DMS53 (cell line): ENCODE measurements at regions not wholly inside any gene's neighbourhood (a gene's known extent, or its start where the extent isn't known, plus 50 kb on each side); places are given as distances from the start of the nearest gene placed in this dataset.
A peak's percentile ranks its signal among the peaks of the same experiment; 100 is the strongest.
"Not testable (repeated sequence)": the region's sequence is repeated elsewhere in the genome, so short reads cannot be mapped to it uniquely, and the experiment has no call there.

ENCODE experiments used
- DNase-seq: peaks from one replicate; lab custom pipeline; 2025; lab: John Stamatoyannopoulos, UW

GRCh38 chr13:110811008-110811720, 97.7 kb downstream of the ING1 start:
- no peak for DNase-seq

DNA sequence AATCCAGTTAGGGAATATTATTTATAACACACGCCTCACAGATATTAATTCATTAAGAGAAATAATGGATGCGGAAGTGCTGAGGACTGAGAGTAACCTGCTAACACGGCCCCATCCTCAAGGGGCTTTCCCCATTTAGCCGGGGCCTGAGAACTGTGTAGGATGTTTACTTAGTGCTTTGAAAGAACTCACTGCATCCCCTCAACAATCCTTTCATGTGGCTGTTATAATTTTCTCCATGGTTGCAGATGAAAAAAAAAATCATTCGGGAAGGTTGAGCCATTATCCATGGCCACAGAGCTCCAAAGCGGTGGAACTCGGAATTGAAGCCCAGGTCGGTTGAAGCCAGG, 98.2 kb downstream of the ING1 start:
- no peak for DNase-seq

DNA sequence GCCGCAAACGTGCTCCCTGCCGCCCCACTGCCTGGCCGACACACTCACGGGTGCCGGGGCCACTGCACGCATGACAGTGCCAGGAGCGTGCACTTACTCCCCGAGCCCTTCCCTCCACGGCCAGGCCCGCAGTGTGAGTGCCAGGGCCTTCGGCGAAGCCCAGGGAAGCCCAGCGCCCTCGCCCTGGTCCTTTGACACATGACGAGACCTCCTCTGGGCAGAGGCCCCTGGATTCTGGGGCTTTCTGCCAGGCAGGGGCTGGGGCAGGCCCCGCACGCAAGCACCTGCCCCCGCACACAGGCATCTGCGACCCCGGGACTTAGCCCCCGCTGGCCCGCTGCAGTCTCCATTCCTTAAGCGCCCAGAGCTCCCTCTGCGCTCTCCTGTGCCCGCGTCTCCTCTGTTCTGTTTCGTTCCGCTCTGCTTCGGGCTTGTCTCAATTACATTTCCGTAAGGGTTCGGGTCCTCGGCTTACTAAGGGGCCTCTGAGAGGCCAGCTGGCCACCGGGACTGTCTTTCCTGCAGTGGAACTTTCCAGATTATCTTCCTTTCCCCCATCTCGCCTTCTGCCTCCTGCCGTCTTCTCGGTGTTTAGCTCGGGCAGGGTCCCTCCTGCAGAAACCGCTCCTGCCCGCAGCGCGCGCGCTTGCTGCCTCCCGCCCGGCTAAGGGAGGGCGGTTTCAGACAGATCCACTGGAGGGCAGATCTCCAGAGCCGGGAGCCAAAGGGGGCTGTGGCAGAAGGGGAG, 98.8 kb downstream of the ING1 start:
- DNase-seq, result no peak

DNA sequence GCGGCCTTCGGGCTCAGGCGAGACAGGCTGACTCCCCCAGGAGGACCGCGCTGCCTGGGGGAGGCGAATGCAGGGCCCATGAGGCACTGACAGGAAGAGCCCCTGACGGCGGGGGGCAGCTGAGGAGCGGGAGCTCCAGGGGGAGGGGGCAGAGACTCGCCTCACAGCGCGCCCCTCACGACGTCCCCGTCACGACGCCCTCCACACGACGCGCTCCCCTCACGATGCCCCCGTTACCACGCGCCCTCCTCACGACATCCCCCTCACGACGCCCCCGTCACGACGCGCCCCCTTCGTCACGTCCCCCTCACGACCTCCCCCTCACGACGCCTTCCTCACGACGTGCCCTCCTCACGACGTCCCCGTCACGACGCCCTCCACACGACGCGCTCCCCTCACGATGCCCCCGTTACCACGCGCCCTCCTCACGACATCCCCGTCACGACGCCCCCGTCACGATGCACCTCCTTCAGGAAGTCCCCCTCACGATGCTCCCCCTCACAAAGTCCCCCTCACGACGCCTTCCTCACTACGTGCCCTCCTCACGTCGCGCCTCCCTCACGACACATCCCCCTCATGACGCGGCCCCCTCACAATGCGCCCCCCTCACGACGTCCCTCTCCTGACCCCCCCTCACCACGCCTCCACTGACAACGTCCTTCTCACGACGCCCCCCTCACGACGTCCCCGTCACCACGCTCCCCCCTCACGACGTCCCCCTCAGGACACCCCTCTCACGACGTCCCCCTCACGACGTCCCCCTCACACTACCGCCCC, 99.6 kb downstream of the ING1 start:
- DNase-seq, result no peak

- DNase-seq, result no peak
Observed at GRCh38 chr13:110813646-110814624, 100.4 kb downstream of the ING1 start.

DNA sequence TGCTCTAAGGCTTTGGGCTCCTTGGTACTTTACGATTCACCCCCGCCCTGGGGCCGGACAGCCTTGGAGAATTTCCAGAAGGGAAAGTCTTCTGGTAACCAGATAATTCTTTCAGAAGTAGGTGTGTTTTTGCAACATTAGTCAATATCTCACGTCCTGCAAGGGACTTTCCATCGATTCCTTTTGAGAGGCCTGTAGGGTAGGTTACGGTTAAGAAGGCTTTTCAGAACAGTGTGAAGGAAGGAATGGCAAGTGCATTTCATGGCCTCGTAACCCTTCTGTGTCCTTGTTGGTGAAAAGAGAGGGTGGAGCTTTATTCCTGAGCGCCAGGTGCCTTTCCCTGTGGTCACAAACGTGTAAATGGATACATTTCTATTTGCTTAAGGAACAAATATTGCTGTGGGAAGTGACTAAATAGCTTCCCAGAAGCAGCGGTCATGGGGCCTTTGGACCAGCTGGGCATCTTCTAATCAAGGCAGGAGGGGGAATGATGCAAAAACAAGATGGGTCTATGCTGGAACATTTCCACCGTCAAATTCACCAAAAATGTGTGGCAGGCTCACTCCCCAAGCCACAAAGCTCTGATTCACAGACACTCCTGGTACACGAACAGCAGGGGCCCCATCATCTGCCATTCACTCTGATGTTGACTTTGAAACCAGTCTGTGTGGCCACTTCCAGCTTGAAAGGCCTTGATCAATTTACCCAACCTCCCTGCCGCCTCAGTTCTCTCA, 99.2 kb downstream of the ANKRD10 start:
- DNase-seq, result peak; percentile 80

GRCh38 chr13:110816500-110816899, 98.4 kb downstream of the ANKRD10 start:
- no peak for DNase-seq

- DNase-seq, result no peak
Observed at GRCh38 chr13:110817143-110817542, 97.7 kb downstream of the ANKRD10 start.

GRCh38 chr13:110818747-110819146, 96.1 kb downstream of the ANKRD10 start:
- DNase-seq, result no peak

- DNase-seq, result peak; percentile 74
Observed at GRCh38 chr13:110819203-110820014, 95.5 kb downstream of the ANKRD10 start.

GRCh38 chr13:110820322-110820721, 94.5 kb downstream of the ANKRD10 start:
- DNase-seq, result peak; percentile 90

DNA sequence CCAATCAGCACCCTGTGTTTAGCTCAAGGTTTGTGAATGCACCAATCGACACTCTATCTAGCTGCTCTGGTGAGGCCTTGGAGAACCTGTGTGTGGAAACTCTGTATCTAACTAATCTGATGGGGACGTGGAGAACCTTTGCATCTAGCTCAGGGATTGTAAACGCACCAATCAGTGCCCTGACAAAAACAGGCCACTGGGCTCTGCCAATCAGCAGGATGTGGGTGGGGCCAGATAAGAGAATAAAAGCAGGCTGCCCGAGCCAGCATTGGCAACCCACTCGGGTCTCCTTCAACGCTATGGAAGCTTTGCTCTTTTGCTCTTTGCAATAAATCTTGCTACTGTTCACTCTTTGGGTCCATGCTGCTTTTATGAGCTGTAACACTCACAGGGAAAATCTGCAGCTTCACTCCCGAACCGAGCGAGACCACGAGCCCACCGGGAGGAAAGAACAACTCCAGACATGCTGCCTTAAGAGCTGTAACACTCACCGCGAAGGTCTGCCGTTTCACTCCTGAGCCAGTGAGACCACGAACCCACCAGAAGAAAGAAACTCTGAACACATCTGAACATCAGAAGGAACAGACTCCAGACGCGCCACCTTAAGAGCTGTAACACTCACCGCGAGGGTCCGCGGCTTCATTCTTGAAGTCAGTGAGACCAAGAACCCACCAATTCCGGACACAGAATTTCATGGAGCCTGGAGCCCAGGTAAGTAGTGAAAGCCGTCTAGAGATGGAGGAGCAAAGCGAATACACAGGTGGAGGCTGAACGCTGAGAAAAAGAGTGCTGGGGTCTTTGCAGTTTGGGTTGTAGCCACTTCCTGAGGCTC, 92.8 kb downstream of the ANKRD10 start:
- not testable (repeated sequence) for DNase-seq

- no peak for DNase-seq
Observed at GRCh38 chr13:110822669-110822945, 92.3 kb downstream of the ANKRD10 start.

DNA sequence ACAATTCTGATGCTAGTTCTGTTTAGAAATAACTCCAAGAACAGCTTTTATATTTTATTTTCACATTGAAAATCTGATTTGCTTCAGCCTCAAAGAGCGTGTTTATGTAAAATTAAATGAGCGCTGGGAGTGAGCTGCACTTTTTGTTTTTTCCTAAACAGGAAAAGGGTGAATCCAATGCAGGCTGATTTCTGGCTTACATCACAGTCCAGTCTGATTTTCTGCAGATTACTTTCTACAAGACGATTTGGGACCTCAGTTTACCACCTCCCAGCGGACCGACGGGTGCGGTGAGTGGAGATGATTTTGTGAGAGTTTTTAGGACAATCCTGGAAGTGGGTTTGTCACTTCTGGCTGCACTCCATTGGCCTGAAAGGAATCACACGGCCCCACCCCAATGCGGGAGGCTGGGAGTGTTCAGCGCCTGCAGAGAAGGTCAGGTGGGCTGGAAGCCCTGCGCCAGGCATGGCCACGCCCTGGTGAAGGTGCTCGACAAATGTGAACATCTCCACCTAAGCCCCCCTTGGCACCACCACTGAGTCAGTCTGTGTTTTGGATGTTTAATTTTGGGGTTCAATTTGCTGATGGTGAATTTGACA, 90.1 kb downstream of the ANKRD10 start:
- no peak for DNase-seq

GRCh38 chr13:110825516-110825915, 89.4 kb downstream of the ANKRD10 start:
- DNase-seq, result no peak

DNA sequence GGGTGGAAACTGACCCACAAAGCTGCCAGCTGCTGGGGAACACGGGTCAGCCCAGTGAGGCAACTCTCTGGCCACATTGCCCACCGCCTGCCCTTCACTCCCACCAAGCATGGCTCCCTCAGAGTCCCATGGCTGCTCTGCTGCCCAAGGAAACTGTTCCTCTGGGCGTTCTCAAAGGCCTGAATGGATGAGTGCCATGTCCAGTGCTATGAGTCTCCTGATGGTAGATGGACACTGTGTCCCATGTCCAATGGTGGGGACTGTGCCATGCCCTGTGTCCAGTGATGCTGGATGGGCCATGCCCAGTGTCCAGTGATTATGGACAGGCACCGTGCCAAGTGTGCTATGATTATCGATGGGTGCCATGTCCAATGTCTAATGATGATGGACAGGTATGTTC, 88.8 kb downstream of the ANKRD10 start:
- DNase-seq, result no peak

DNA sequence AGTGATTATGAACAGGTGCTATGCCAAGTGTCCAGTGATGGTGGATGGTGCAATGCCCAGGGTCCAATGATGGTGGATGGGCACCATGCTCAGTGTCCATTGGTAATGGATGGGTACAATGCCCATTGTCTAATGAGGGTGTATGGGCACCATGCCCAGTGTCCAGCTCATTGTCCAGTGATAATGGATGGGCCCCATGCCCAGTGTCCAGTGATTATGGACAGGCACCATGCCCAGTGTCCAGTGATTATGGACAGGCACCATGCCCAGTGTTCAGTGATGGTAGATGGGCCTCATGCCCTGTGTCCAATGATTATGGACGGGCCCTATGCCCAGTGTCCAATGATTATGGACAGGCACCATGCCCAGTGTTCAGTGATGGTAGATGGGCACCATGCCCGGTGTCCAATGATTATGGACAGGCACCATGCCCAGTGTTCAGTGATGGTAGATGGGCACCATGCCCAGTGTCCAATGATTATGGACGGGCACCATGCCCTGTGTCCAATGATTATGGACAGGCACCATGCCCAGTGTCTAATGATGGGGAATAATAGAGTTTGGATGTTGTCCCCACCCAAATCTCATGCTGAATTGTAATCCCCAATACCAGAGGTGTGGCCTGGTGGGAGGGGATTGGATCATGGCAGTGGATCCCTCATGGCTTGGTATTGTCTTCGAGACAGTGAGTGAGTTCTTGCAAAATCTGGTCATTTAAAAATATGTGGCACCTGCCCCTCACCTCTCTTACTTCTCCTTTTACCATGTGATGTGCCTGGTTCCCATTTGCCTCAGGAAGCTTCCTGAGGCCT, 87.8 kb downstream of the ANKRD10 start:
- DNase-seq, result no peak
